ENCODE measurements at regions not wholly inside any gene's neighbourhood (a gene's known extent, or its start where the extent isn't known, plus 50 kb on each side); places are given as distances from the start of the nearest gene placed in this dataset.

- DNase-seq (ENCODE audit: low read depth), result peak; percentile 79
These were observed 230.0 kb upstream of the SULF2 start for GRCh38 chr20:48015141-48015910.

DNA sequence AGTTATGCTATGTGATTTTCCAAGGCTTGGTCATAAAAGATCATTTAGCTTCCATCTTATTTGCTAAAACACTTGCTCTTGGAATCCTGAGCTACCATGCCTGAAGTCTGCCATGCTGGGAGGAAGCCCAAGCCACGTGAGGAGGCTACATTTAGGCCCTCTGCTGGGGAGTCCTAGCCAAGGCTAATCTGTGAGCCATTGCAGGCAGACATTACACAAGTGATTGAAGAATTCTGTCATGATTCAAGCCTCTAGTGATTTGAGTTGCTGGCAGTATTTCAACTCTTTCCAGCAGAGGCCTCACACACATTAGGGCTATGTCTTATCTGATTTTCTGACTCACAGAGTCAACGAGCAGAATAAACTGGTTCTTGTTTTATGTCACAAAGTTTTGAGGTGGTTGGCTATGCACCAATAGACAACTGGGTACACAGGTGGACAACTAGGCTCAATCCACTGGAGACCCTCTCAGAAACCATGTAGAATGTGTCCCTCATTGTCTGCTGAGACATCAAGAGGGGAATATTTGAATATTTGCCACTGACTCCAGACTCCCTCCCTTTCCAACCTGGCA is 227.2 kb upstream of the SULF2 start:
- DNase-seq (ENCODE audit: low read depth), result peak; percentile 98

DNA sequence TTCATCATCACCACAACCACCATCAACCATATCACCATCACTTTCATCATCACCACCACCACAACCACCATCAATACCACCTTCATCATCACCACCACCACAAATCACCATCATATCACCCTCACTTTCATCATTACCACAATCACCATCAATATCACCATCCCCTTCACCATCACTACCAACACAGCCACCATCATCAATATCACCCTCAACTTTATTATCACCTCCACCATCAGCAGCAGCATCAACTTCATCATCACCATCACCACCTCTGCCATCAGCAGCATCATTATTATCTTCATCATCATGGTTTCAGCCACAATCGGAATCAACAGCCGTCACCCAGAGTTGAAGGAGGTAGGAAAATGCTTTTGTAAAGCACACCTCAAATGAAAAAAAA is 225.7 kb upstream of the SULF2 start:
- DNase-seq (ENCODE audit: low read depth), result no peak

- DNase-seq (ENCODE audit: low read depth), result no peak
These were observed 225.3 kb upstream of the SULF2 start for GRCh38 chr20:48010623-48011022.

DNA sequence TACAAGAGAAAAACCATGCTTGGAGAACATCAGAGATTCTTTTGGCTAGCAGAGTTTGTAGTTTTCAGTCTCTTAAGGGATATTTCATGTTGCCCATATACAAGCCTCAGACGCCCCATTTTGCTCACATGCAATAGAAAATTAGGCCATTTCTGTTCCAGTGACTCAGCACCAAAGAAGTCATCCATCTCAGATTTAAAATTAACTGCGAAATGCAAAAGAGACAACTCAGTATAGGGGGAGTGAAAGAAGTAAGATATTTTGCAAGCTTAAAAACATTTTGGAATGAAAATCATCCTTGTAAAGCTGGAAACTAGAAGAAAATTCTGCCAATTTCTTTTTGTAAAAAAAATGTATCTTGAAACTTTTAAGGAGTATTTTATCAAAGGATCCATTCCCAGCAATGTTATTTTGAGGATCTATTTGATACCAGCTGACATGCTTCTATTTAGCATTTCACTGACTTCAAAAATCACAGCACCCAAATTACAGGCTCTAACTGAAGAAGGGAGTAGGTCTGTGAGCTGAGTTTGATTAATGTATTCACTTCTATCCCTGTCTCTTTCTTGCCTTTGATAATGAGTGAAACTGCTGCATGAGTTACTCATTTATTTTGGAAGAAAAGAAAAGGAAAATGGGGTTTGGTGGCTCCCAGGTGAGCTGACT is 223.7 kb upstream of the SULF2 start:
- peak; percentile 92 for DNase-seq (ENCODE audit: low read depth)

DNA sequence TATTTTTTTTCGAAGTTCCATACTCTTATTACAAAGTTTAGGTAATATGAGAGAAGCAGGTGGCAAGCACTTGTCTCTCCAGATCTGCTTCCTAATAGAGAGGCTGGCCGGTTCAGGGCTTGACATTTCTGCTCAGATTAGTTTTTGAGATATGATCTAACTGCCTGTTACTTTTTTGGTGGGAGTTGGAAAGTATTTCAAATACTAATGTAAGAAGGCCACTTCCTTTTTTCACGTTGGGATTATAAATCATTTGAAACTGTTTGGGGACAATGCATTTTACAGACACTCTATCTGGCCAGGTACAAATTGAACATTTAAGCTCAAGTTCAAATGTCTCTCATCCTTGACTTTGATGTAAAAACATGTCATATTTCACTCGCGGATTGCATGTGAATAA is 222.1 kb upstream of the SULF2 start:
- DNase-seq (ENCODE audit: low read depth), result no peak

DNA sequence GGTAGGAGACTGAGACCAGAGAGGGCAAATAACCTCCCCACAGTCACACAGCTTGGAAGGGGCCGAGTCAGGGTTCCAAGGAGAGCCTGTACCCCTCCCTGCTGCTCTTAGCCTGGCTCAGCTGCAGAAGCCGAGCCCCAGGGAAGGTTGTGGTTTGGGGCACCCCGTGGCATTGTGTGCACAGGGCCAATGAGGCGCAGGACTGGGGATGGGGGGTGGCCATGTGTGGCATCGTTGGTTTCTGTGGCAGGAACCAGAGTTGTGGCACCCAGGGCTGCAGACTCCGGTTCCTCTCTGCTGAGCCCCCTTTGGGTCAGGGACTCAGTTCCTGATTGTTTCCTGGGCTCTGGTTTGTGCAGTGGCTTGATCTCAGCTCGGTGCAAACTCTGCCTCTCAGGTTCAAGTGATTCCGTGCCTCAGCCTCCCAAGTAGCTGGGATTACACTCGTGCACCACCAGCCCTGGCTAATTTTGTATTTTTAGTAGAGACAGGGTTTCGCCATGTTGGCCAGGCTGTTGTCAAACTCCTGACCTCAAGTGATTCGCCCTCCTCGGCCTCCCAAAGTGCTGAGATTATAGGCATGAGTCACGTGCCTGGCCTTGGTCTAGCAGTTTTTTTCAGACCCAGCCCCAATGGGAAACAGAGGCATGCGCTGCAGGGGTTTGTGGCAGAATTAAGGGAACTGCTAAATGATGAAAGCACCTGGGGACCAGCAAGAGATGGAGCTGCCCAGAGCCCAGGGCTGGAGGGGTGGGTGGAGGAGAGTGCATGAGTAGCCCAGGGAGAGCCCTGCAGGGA is 221.0 kb upstream of the SULF2 start:
- peak; percentile 81 for DNase-seq (ENCODE audit: low read depth)

DNA sequence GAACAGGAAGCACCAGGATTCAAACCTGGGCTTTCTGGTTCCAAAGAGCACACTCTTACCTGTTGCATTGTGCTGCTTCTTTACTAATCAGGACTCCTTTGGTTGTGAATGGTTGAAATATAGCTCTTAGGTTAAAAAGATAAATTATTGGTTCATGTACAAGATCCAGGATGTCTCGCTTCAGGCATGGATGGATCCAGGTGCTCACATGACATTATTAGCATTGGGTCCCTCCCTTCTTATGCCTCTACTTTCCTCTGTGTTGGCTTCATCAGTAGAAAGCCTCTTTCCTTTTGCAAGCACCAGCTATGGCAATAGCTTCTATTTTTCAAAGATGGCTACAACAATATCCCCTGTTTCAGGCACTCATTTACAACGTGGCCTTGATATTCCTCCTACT is 217.7 kb upstream of the SULF2 start:
- DNase-seq (ENCODE audit: low read depth), result no peak

DNA sequence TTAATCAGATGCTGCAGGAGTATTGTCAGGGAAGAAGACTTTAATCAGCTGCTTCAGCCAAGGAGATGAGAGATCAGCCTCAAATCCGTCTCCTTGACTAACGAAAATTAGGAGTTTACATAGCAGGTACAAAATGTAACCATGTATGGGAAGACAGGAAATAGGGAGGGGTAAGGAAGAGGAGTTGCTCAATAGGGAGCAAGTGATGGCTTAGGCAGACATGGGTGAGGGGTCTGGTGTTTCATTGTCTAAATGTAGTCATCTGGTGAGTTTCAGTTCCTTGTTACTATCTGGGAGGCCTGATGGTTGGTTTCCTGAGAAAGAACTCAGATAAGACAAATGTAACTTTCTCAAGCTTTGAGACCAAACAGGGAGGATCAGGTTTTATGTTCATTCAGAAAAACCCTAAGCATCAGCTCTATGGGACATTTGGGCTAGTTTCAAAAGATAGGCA is 217.3 kb upstream of the SULF2 start:
- DNase-seq (ENCODE audit: low read depth), result peak; percentile 29

GRCh38 chr20:47999166-47999565 is 213.9 kb upstream of the SULF2 start:
- peak; percentile 30 for DNase-seq (ENCODE audit: low read depth)

DNA sequence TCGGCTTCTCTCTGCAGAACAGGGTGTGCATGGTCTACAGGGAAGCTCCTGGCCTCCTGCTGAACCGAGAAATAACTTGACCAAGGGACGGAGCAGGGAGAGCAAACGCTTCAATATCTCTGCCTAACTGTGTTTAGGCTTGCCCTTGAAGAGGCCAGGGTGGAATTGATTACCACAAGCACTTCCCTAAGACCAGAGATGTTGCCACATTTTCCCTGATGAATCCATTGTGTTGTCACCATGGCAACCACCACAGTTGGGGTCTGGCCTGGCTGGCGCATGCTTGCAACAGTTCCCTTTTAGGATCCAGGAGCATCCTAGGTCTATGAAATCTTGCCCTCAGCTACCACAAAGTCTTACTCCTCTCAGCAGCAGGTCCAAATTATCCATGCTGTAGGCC is 213.5 kb upstream of the SULF2 start:
- DNase-seq (ENCODE audit: low read depth), result peak; percentile 20

- no peak for DNase-seq (ENCODE audit: low read depth)
These were observed 210.4 kb upstream of the SULF2 start for GRCh38 chr20:47995661-47996060.

GRCh38 chr20:47993817-47994216 is 208.5 kb upstream of the SULF2 start:
- no peak for DNase-seq (ENCODE audit: low read depth)

DNA sequence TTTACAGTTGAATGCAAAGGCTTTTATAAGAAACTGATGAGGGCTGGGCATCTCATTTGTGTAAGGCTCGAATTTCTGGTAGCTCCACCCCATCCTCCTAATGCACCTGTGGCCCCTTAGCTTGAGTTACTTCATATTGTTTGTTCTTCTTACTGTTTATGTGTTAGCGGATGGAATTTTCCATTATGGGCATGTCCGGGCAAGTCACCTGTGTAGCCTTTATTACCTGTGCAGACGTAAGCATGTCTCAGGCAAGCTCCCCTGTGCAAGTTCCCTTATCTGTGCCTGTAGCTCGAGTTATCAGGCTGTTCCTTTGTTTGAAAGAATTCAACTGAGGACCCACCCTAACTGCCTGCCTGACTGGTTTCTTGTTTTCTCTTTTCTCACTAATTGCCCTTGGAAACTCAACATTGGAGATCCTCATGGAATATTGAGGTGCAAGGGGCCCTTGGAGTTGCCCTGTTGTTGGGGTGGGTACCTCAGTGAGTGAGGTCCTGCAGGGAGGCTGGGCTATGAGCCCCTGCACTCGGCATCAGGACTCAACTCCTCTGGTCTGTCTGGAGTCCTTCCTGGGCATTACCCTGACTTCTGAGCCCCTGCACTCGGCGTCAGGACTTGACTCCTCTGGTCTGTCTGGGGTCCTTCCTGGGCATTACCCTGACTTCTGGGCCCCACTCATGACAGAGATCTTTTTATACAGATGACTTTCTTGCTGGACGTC is 207.9 kb upstream of the SULF2 start:
- no peak for DNase-seq (ENCODE audit: low read depth)

DNA sequence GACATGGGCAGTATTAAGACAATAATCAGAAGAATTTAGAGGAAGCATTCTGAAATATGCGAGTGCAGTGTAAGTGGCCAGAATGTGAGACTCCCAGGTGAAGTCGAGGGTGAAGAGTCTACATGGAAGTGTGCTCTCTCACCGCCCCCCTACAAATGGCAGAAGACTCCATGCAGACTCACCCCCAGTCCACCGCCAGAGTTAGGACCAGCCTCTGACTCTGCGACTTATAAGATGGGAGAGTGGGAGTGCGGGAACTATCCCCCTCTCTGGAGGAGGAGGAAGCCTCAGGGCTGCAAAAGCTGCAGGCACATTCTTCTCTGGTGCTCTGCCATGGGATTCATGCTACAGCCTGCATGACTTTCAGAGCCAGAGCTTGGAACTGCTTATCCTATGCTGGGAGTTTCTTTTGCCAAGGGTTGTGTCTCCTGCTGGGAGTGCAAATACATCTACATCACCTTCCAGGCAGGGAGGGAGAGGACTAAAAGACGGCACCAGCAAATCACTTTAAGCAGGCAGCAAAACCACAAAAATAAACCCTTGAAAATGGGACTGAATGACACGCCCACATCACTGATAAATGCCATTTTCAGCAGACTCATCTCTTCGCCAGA is 206.7 kb upstream of the SULF2 start:
- peak; percentile 20 for DNase-seq (ENCODE audit: low read depth)

DNA sequence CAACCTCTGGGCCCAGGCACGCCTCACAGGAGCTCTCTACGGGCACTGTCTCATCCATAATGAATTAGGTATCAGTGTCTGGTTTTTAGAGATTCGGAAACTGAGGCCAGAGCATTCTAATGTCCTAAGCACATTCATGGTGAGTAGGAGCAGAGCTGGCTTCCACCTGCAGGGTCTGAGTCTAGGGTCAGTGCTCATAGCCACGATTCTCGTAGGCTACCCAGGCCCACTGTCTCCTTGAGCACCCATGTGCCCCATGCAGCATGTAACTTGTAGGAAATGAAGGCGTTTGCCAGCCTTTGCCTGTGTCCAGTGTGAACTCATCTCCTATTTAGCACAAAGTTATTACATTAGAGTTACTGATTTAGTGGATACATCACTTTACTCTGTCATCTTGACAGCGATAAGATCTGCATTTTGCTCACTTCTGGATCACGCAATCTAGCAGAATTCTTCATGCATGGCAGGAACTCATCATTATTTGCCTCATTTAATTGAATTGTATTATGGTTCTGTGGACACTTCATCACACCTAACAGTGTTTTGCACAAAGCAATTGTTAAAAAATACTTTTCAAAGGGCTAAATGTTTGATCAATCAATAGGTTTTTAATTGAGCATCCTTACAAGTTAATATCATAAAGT is 205.3 kb upstream of the SULF2 start:
- DNase-seq (ENCODE audit: low read depth), result no peak

GRCh38 chr20:47989957-47990356 is 204.7 kb upstream of the SULF2 start:
- DNase-seq (ENCODE audit: low read depth), result peak; percentile 20

GRCh38 chr20:47988676-47989075 is 203.4 kb upstream of the SULF2 start:
- DNase-seq (ENCODE audit: low read depth), result peak; percentile 53

DNA sequence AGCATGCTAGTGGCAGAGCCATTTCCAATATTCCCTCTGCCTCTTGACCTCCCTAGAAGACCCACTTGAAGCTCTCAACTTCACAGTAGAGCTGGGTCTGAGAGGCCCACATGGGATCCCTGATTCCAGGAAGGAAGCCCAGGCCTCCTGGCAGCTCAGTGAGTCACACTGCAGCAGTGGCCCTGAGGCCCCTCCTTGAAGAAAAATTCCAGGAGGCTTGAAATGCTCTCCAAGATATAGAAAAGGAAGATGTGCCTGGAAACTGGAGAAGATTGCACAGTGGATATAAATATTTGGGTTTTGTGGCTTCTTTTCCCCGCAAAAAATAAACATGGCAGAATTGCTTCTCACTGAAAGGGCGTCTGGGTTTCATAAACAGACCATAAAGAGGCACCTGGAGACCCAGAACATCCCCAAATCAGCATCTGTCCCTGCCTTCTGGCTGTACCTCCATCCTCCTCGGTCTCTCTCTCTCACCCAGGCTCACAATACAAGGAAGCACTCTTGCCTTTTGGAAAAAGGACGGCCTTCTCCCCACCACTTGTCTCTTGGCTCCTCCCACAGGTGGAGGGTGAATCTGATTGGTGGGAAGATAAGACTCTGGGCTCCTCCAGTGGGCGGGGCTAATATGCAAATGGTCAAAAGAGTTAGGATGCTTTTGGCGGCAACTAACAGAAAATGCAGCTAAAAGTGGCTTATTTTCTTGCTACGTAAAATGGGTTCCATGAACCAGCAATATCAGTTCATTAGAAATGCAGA is 200.0 kb upstream of the SULF2 start:
- peak; percentile 90 for DNase-seq (ENCODE audit: low read depth)

DNA sequence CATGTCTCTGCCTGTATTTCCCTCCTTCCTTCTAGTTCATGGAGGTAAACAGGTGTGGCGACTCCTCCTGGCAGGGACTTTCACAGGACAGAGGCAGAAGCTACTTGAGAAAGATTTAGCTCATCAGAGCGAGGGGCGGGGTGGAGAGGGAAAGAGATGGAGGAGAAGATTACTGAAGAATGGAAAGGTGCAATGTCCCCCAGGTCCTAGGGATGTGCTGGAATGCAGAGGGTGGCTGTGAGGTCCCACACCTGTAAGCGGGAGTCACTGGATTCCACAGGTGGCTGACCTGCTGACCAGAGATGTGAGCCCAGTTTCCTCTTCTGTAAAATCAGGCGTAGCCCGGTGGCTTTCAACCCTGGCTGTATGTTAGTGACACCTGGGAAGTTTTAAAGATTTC is 199.2 kb upstream of the SULF2 start:
- DNase-seq (ENCODE audit: low read depth), result no peak
